ENCODE measurements at regions not wholly inside any gene's neighbourhood (a gene's known extent, or its start where the extent isn't known, plus 50 kb on each side); places are given as distances from the start of the nearest gene placed in this dataset.

GRCh38 chr11:56883371-56883987 lies 105.2 kb upstream of the OR5AK2 start:
- H3K4me3 ChIP-seq (ENCODE audit: low read length) = no peak overlapping the region
- DNase-seq (ENCODE audit: low read depth) = no peak
- TF ChIP-seq CTCF (conservative IDR thresholded peaks at IDR 0.05; ENCODE audit: low read depth, low read length) = no peak

- H3K4me3 ChIP-seq (ENCODE audit: low read length) = no peak overlapping the region
- TF ChIP-seq CTCF (conservative IDR thresholded peaks at IDR 0.05; ENCODE audit: low read depth, low read length) = no peak
- no peak for DNase-seq (ENCODE audit: low read depth)
Measured at GRCh38 chr11:56876621-56877275, 112.0 kb upstream of the OR5AK2 start.

GRCh38 chr11:56855217-56855616 lies 106.7 kb upstream of the OR9G4 start:
- no peak overlapping the region for H3K4me3 ChIP-seq (ENCODE audit: low read length)
- DNase-seq (ENCODE audit: low read depth) = no peak
- no peak for TF ChIP-seq CTCF (conservative IDR thresholded peaks at IDR 0.05; ENCODE audit: low read depth, low read length)

GRCh38 chr11:56852131-56852530 lies 103.6 kb upstream of the OR9G4 start:
- H3K4me3 ChIP-seq (ENCODE audit: low read length) = no peak overlapping the region
- TF ChIP-seq CTCF (conservative IDR thresholded peaks at IDR 0.05; ENCODE audit: low read depth, low read length) = no peak
- no peak for DNase-seq (ENCODE audit: low read depth)

GRCh38 chr11:56849852-56850251 lies 101.4 kb upstream of the OR9G4 start:
- DNase-seq (ENCODE audit: low read depth) = no peak
- H3K4me3 ChIP-seq (ENCODE audit: low read length) = no peak overlapping the region
- no peak for TF ChIP-seq CTCF (conservative IDR thresholded peaks at IDR 0.05; ENCODE audit: low read depth, low read length)

GRCh38 chr11:56849250-56849649 lies 100.8 kb upstream of the OR9G4 start:
- DNase-seq (ENCODE audit: low read depth) = no peak
- no peak for TF ChIP-seq CTCF (conservative IDR thresholded peaks at IDR 0.05; ENCODE audit: low read depth, low read length)
- no peak overlapping the region for H3K4me3 ChIP-seq (ENCODE audit: low read length)

- no peak for DNase-seq (ENCODE audit: low read depth)
- no peak overlapping the region for H3K4me3 ChIP-seq (ENCODE audit: low read length)
- no peak for TF ChIP-seq CTCF (conservative IDR thresholded peaks at IDR 0.05; ENCODE audit: low read depth, low read length)
Measured at GRCh38 chr11:56848141-56848809, 99.8 kb upstream of the OR9G4 start.
